ENCODE measurements at regions not wholly inside any gene's neighbourhood (a gene's known extent, or its start where the extent isn't known, plus 50 kb on each side); places are given as distances from the start of the nearest gene placed in this dataset.
"Not testable (repeated sequence)": the region's sequence is repeated elsewhere in the genome, so short reads cannot be mapped to it uniquely, and the experiment has no call there.

GRCh38 chr17:21595086-21595485 lies 97.2 kb upstream of the KCNJ18 start:
- Histone ChIP-seq H3K9me3 (no peaks in the 10 kb centered on the region), H3K27ac (no peak overlapping the region), H3K36me3 (no peaks in the 10 kb centered on the region), H3K4me1 (no peaks in the 10 kb centered on the region), H3K27me3 (replicated peaks in 1 of 7) (peaks cover 0 to 39% (median 0%) of the 10 kb centered on the region in 7 donors), H3K4me3 (no peak overlapping the region)
- no peak for DNase-seq
- intact Hi-C loops (cut with DNase I; ENCODE audit: low total_unique reads) = no loop called here
- TF ChIP-seq, protein P1, sequence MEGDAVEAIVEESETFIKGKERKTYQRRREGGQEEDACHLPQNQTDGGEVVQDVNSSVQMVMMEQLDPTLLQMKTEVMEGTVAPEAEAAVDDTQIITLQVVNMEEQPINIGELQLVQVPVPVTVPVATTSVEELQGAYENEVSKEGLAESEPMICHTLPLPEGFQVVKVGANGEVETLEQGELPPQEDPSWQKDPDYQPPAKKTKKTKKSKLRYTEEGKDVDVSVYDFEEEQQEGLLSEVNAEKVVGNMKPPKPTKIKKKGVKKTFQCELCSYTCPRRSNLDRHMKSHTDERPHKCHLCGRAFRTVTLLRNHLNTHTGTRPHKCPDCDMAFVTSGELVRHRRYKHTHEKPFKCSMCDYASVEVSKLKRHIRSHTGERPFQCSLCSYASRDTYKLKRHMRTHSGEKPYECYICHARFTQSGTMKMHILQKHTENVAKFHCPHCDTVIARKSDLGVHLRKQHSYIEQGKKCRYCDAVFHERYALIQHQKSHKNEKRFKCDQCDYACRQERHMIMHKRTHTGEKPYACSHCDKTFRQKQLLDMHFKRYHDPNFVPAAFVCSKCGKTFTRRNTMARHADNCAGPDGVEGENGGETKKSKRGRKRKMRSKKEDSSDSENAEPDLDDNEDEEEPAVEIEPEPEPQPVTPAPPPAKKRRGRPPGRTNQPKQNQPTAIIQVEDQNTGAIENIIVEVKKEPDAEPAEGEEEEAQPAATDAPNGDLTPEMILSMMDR (IDR thresholded peaks at IDR 0.05 in 8 of 11, conservative IDR thresholded peaks at IDR 0.05 in 3 of 11) = no peak
- TF ChIP-seq POLR2A (IDR thresholded peaks at IDR 0.05) (no peak), POLR2AphosphoS5 (IDR thresholded peaks at IDR 0.05) (no peak)
- 76 to 85% (median 83%) methylated on average over 1 of the region's 1 CpG for WGBS, 5 donors

- Histone ChIP-seq H3K4me1 (no peaks in the 10 kb centered on the region), H3K9me3 (no peaks in the 10 kb centered on the region), H3K27ac (no peak overlapping the region), H3K27me3 (replicated peaks in 1 of 7) (peaks cover 0 to 14% (median 0%) of the 10 kb centered on the region in 7 donors), H3K4me3 (no peak overlapping the region), H3K36me3 (no peaks in the 10 kb centered on the region)
- no peak for TF ChIP-seq POLR2AphosphoS5 (IDR thresholded peaks at IDR 0.05)
- no peak for TF ChIP-seq POLR2A (IDR thresholded peaks at IDR 0.05)
- TF ChIP-seq, protein P1 (IDR thresholded peaks at IDR 0.05 in 8 of 11, conservative IDR thresholded peaks at IDR 0.05 in 3 of 11) = no peak
- WGBS, 5 donors = 68 to 84% (median 73%) methylated on average over 4 to 5 of the region's 5 CpGs
- intact Hi-C loops (cut with DNase I; ENCODE audit: low total_unique reads) = no loop called here
- no peak for DNase-seq
These were observed 90.1 kb upstream of the KCNJ18 start for GRCh38 chr17:21602176-21602575.

DNA sequence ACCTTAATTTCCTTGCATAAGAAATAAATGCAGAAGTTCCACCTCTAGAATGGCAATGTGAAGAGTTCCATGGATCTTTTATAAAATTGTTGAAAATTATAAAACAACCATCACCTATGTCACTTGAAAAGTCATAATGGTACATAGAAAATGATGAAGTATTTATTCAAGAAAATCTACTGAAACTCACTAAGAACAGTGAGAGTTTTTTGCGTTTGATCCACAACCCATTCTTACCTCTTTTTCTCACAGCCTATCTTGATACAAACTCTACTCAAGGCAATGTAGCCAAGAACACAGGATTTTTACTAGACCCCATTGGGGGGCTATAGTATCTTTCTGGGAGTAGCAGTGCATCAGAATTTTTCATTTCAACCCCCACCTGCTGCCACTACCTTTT lies 89.0 kb upstream of the KCNJ18 start:
- intact Hi-C loops (cut with DNase I; ENCODE audit: low total_unique reads) = not testable (repeated sequence)

GRCh38 chr17:21611443-21611842 lies 80.9 kb upstream of the KCNJ18 start:
- H3K4me1 ChIP-seq; intact Hi-C loops (cut with DNase I; ENCODE audit: low total_unique reads); H3K9me3 ChIP-seq; H3K4me3 ChIP-seq; H3K36me3 ChIP-seq; DNase-seq; H3K27me3 ChIP-seq (replicated peaks in 1 of 7); H3K27ac ChIP-seq: not testable (repeated sequence)
- 89 to 94% (median 92%) methylated on average over 8 of the region's 8 CpGs for WGBS, 5 donors

More for the DNA sequence above, 89.0 kb upstream of the KCNJ18 start:
- H3K27me3 ChIP-seq (replicated peaks in 1 of 7); H3K4me3 ChIP-seq; H3K4me1 ChIP-seq; DNase-seq; H3K9me3 ChIP-seq; H3K36me3 ChIP-seq; H3K27ac ChIP-seq: not testable (repeated sequence)
- WGBS, 5 donors = 79 to 93% (median 89%) methylated on average over 1 of the region's 1 CpG

DNA sequence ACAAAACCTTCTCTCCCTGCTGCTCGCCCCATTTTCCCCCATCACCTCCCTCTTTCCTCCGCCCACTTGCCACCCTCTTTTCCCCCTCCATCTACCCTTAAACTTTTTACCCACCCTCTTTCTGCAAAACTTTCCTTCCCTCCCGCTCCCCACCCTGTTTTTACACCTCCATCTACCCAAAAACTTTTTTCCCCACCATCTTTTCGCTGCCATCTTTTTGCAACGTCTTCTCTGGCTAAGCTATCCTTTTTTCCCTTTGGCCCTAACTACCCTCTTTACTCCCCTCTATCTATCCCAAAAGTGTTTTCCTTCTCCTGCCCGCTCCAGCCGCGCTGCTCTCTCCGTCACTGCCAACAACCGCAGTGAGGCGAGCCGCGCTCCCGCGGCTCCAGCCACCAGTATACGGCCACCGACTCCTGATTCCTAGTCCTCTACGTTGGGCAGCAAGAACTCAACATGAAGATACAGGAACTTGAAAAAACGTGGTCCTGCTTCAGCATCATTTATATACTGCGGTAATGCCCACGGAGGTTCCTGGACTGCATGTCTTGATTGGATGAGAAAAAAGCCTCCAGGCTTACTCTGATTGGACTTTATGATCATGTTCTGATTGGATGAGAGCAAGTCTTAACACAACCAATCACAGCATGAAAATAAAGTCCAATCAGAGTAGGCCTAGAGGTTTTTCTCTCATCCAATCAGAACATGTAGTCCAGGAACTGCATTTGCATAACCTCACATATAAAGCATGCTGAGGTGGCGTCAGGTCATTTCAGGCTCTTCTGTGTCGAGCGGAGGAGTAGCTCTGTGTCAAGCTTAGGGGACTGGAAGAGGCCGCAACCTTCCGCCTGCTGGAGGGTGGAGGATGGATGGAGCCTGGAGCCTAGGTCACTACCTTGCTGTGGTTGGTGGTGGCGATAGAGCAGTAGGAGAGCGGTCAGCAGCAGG lies 79.9 kb upstream of the KCNJ18 start:
- H3K4me3 ChIP-seq; H3K27me3 ChIP-seq (replicated peaks in 1 of 7); intact Hi-C loops (cut with DNase I; ENCODE audit: low total_unique reads); H3K9me3 ChIP-seq; DNase-seq; H3K4me1 ChIP-seq; H3K36me3 ChIP-seq; H3K27ac ChIP-seq: not testable (repeated sequence)
- 82 to 85% (median 83%) methylated on average over 28 of the region's 28 CpGs for WGBS, 5 donors
